K562 (cell line): ENCODE measurements at regions not wholly inside any gene's neighbourhood (a gene's known extent, or its start where the extent isn't known, plus 50 kb on each side); places are given as distances from the start of the nearest gene placed in this dataset.

Experiments
- ATAC-seq: fragments of 200-7000 bp; cut with Tn5 transposase; 3 replicates; pipeline ENCODE4 v1.9.1; 2020; ENCODE audit warnings: moderate library complexity
- BruUV-seq: library from RNA; stranded (reverse); fragments of 400-500 nt; replicated peaks from 2 replicates; lab custom pipeline; 2021; lab: Mats Ljungman, UMichigan
- CTCF ChIA-PET: fragments of 300-600 bp; formaldehyde crosslinking; extraction: SDS; loops from one replicate; lab custom pipeline; 2021; ENCODE audit warnings: low intra/inter-chr PET ratio; lab: Yijun Ruan, JAX
- POLR2A ChIA-PET: fragments of 300-600, 350-650 bp; sonication (Branson Sonifier 250); formaldehyde crosslinking; extraction: SDS; loops from one replicate; lab custom pipeline; 2021; ENCODE audit warnings: antibody characterized with exemption, inconsistent platforms; lab: Yijun Ruan, JAX
- DNase-seq, 4 experiments: peaks; one replicate each; pipeline versions ENCODE4 v3.0.0 to v3.0.0-alpha.2; 2011 to 2018; ENCODE audit warnings: low spot score in 3 of 4, mixed read lengths in 3 of 4; ENCODE audit errors: extremely low read depth in 1 of 4
- FAIRE-seq: peaks from 2 replicates; lab custom pipeline; 2011; peaks lifted over from hg19 to GRCh38; lab: Jason Lieb, UNC
- H2AFZ ChIP-seq: 2 replicates; pipeline ENCODE4 v1.6.0; 2011; ENCODE audit warnings: low read depth, low read length, control low read depth, inconsistent platforms
- H3K27ac ChIP-seq: fragments of 200-600 bp; 3 replicates; pipeline ENCODE4 v1.8.0; 2011; ENCODE audit warnings: low read depth, mild to moderate bottlenecking, control low read depth, inconsistent platforms, low read length, moderate library complexity, mixed read lengths; ENCODE audit errors: extremely low read depth
- H3K27me3 ChIP-seq, 2 experiments: fragments of 300-600 bp in 1 of 2; 2 replicates in 1 of 2; 3 replicates in 1 of 2; pipeline versions ENCODE4 v1.6.0 to v1.8.0; 2011; ENCODE audit warnings: inconsistent platforms in 2 of 2, low read length in 2 of 2, mild to moderate bottlenecking in 1 of 2, mixed read lengths in 1 of 2, moderate library complexity in 1 of 2; ENCODE audit not compliant: control insufficient read depth in 2 of 2, insufficient read depth in 2 of 2
- H3K36me3 ChIP-seq: fragments of 300-600 bp; 3 replicates; pipeline ENCODE4 v1.8.0; 2011; ENCODE audit warnings: mild to moderate bottlenecking, low read length, inconsistent platforms; ENCODE audit not compliant: control insufficient read depth, insufficient read depth
- H3K4me1 ChIP-seq, 2 experiments: fragments of 200-600 bp in 1 of 2; replicated peaks in 1 of 2; 2 replicates in 1 of 2; 3 replicates in 1 of 2; pipeline versions ENCODE4 v1.5.1 to v1.8.0; 2011; ENCODE audit warnings: inconsistent platforms in 2 of 2, low read length in 2 of 2, mild to moderate bottlenecking in 1 of 2, mixed read lengths in 1 of 2, moderate library complexity in 1 of 2; ENCODE audit not compliant: control insufficient read depth in 2 of 2, insufficient read depth in 2 of 2
- H3K4me2 ChIP-seq: 2 replicates; pipeline ENCODE4 v1.6.1; 2011; ENCODE audit warnings: low read length, control low read depth, inconsistent platforms, mixed read lengths; ENCODE audit not compliant: insufficient read depth
- H3K4me3 ChIP-seq: fragments of 200-600 bp; sonication (generic), shearing (Covaris generic); 2 replicates; pipeline ENCODE4 v1.5.1; 2016; ENCODE audit warnings: control low read depth, inconsistent platforms
- H3K79me2 ChIP-seq: fragments of 200-600 bp; 3 replicates; pipeline ENCODE4 v1.8.0; 2011; ENCODE audit warnings: low read length, inconsistent platforms; ENCODE audit not compliant: control insufficient read depth, insufficient read depth
- H3K9ac ChIP-seq, 2 experiments: 2 replicates each; pipeline versions ENCODE4 v1.6.0 to v1.6.1; 2011; ENCODE audit warnings: low read depth in 2 of 2, low read length in 2 of 2, control low read depth in 1 of 2, inconsistent platforms in 1 of 2, mild to moderate bottlenecking in 1 of 2, mixed read lengths in 1 of 2; ENCODE audit not compliant: insufficient read depth in 1 of 2
- H3K9me1 ChIP-seq: one replicate; pipeline ENCODE4 v1.6.0; 2011; ENCODE audit warnings: inconsistent platforms, mild to moderate bottlenecking, low read length, moderate library complexity; ENCODE audit not compliant: control insufficient read depth, insufficient read depth
- H3K9me3 ChIP-seq: replicated peaks from 2 replicates; pipeline ENCODE4 v1.5.1; 2011; ENCODE audit warnings: low read depth, low read length, inconsistent platforms; ENCODE audit not compliant: control insufficient read depth, insufficient read depth
- H4K20me1 ChIP-seq: replicated peaks from 2 replicates; pipeline ENCODE4 v1.6.1; 2011; ENCODE audit warnings: low read length, inconsistent platforms, mixed read lengths; ENCODE audit not compliant: control insufficient read depth, insufficient read depth
- BRCA1 ChIP-seq, 2 experiments: fragments of 450-650 bp in 1 of 2; sonication (generic) in 1 of 2; formaldehyde crosslinking in 1 of 2; IDR thresholded peaks; 2 replicates each; pipeline versions ENCODE4 v1.5.0 to v1.6.1; 2017 to 2020; ENCODE audit warnings: mild to moderate bottlenecking in 1 of 2, missing genetic modification reagents in 1 of 2
- CHD4 ChIP-seq: fragments of 200-600 bp; sonication (generic); IDR thresholded peaks from 3 replicates; pipeline ENCODE4 v1.6.1; 2012; ENCODE audit warnings: low read depth, mild to moderate bottlenecking, mixed read lengths, low read length, inconsistent platforms; ENCODE audit not compliant: insufficient read depth, insufficient replicate concordance, poor library complexity, severe bottlenecking
- ELF4 ChIP-seq: fragments of 450-650 bp; formaldehyde crosslinking; IDR thresholded peaks from 2 replicates; pipeline ENCODE4 v1.4.0; 2022; ENCODE audit warnings: missing genetic modification characterization
- FOXP1 ChIP-seq: sonication (generic); formaldehyde crosslinking; IDR thresholded peaks from 2 replicates; pipeline ENCODE4 v1.8.0; 2022; ENCODE audit warnings: mild to moderate bottlenecking, missing genetic modification reagents
- RAD21 ChIP-seq, 2 experiments: fragments of 250-450 bp in 1 of 2; fragments of 450-650 bp in 1 of 2; sonication (Bioruptor Pico) in 1 of 2; formaldehyde crosslinking in 1 of 2; IDR thresholded peaks in 1 of 2; conservative IDR thresholded peaks in 1 of 2; 2 replicates each; pipeline versions ENCODE4 v1.4.0 to v1.8.0; 2020 to 2022; ENCODE audit warnings: mild to moderate bottlenecking in 2 of 2, moderate library complexity in 1 of 2
- ZBED1 ChIP-seq: IDR thresholded peaks from 2 replicates; pipeline ENCODE4 v1.6.1; 2014
- ZNF217 ChIP-seq: sonication (generic); formaldehyde crosslinking; IDR thresholded peaks from 2 replicates; pipeline ENCODE4 v1.8.0; 2022; ENCODE audit warnings: mild to moderate bottlenecking, missing genetic modification reagents
- ZNF23 ChIP-seq: fragments of 250-450 bp; sonication (Bioruptor Pico); IDR thresholded peaks from 2 replicates; pipeline ENCODE4 v1.4.0; 2020; ENCODE audit warnings: mild to moderate bottlenecking
- ZNF707 ChIP-seq: fragments of 250-450 bp; sonication (Bioruptor Pico); conservative IDR thresholded peaks from 2 replicates; pipeline ENCODE4 v1.8.0; 2022; ENCODE audit warnings: inconsistent platforms, mild to moderate bottlenecking, moderate library complexity
- WGBS: fragments of 100-300 bp; shearing (Covaris generic); methylation state at CpG from one replicate; pipeline ENCODE4 v1.1.6; 2016; ENCODE audit warnings: low coverage, mixed read lengths; ENCODE audit not compliant: insufficient coverage; ENCODE audit errors: missing lambda C conversion rate; 5-methylcytosine and 5-hydroxymethylcytosine counted together
- in situ Hi-C: fragments of 300-500 bp; cut with MboI; formaldehyde crosslinking; loops from 4 replicates; pipeline ENCODE4 v1.15.0; 2018; ENCODE audit warnings: inconsistent platforms, mixed read lengths
- intact Hi-C: fragments of 100-400 bp; cut with micrococcal nuclease; formaldehyde crosslinking; loops from 2 replicates; pipeline ENCODE4 v1.14.2; 2022
- TF ChIP-seq, protein P1 (sequence below): fragments of 450-650 bp; IDR thresholded peaks from 2 replicates; pipeline ENCODE4 v1.6.1; 2018; ENCODE audit not compliant: partially characterized antibody
- TF ChIP-seq, protein P2 (sequence below), 2 experiments: fragments of 450-650 bp; conservative IDR thresholded peaks; 2 replicates each; pipeline ENCODE4 v1.6.1; 2017; ENCODE audit warnings: mild to moderate bottlenecking in 2 of 2, moderate library complexity in 2 of 2
- TF ChIP-seq, protein P3 (sequence below): fragments of 250-450 bp; sonication (Bioruptor Pico); IDR thresholded peaks from 2 replicates; pipeline ENCODE4 v1.8.0; 2022; ENCODE audit warnings: inconsistent platforms

DNA sequence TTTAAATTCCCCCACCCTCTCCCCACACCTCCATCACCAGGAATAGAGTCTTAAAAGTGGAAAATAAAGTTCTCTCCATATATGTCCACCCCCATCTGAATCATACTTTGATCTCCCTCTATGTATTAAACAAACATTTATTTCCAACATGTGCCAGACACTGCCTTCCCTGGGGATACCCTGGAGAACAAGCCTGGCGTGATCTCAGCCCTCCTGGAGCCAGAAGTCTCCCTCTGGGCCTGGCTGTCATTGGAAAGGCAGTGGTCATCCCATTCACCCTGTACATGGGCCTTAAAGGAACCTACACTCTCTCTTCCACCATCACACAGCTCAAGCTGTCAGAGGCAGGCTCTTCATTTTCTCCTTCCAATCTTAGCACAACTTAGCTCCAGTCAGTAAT is 143.6 kb downstream of the EMP1 start (continued):
- TF ChIP-seq, protein P1, sequence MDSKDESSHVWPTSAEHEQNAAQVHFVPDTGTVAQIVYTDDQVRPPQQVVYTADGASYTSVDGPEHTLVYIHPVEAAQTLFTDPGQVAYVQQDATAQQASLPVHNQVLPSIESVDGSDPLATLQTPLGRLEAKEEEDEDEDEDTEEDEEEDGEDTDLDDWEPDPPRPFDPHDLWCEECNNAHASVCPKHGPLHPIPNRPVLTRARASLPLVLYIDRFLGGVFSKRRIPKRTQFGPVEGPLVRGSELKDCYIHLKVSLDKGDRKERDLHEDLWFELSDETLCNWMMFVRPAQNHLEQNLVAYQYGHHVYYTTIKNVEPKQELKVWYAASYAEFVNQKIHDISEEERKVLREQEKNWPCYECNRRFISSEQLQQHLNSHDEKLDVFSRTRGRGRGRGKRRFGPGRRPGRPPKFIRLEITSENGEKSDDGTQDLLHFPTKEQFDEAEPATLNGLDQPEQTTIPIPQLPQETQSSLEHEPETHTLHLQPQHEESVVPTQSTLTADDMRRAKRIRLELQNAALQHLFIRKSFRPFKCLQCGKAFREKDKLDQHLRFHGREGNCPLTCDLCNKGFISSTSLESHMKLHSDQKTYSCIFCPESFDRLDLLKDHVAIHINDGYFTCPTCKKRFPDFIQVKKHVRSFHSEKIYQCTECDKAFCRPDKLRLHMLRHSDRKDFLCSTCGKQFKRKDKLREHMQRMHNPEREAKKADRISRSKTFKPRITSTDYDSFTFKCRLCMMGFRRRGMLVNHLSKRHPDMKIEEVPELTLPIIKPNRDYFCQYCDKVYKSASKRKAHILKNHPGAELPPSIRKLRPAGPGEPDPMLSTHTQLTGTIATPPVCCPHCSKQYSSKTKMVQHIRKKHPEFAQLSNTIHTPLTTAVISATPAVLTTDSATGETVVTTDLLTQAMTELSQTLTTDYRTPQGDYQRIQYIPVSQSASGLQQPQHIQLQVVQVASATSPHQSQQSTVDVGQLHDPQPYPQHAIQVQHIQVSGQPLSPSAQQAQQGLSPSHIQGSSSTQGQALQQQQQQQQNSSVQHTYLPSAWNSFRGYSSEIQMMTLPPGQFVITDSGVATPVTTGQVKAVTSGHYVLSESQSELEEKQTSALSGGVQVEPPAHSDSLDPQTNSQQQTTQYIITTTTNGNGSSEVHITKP = no peak
- TF ChIP-seq, all 486 proteins: peak for 0

DNA sequence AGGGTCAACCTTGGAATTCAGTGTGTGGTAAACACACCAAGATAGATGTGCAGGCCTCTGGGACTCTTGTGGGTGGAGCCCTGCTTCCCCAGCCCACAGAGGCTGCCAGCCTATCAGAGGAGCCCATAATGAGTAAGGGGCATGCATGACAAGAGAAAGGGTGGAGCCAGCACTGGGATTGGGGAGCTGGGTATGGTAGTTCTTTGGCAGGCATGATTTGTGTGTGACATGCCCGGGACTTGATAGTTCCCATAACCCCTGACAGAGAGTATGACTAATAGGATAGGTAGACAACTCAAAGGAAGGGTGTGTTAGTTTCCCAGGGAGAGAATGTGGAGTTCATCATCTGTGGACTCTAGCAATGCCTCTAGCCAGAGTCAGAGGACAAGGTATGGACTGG is 143.0 kb downstream of the EMP1 start:
- ATAC-seq (no peak), DNase-seq (peak in 1 of 4 experiments; percentile 6), FAIRE-seq (no peak)
- no peak overlapping the region for H2AFZ ChIP-seq
- H3K4me3 ChIP-seq = no peak overlapping the region
- H3K4me2 ChIP-seq = no peak overlapping the region
- no peaks in the 10 kb centered on the region for H3K36me3 ChIP-seq
- BruUV-seq = no TSS peak
- intact Hi-C loops (no loop called here), in situ Hi-C loops (no loop called here)
- POLR2A ChIA-PET = no interaction called here
- no peaks in the 10 kb centered on the region for H3K79me2 ChIP-seq
- H4K20me1 ChIP-seq = no peaks in the 10 kb centered on the region
- no peaks in the 10 kb centered on the region for H3K9me1 ChIP-seq
- no peaks in the 10 kb centered on the region for H3K4me1 ChIP-seq
- H3K27ac ChIP-seq = no peak overlapping the region
- no peaks in the 10 kb centered on the region for H3K27me3 ChIP-seq
- CTCF ChIA-PET = no interaction called here
- WGBS = no CpG with 5 or more reads among the region's 1 CpG
- no peaks in the 10 kb centered on the region for H3K9me3 ChIP-seq
- H3K9ac ChIP-seq = no peak overlapping the region
- no peak for TF ChIP-seq BRCA1 (IDR thresholded peaks at IDR 0.05)
- no peak for TF ChIP-seq BRCA1 (CRISPR knock-in tag; IDR thresholded peaks at IDR 0.05)
- TF ChIP-seq CHD4 = no peak
- no peak for TF ChIP-seq RAD21 (CRISPR knock-in tag; conservative IDR thresholded peaks at IDR 0.05 in 1 of 2, IDR thresholded peaks at IDR 0.05 in 1 of 2)
- TF ChIP-seq, protein P2, sequence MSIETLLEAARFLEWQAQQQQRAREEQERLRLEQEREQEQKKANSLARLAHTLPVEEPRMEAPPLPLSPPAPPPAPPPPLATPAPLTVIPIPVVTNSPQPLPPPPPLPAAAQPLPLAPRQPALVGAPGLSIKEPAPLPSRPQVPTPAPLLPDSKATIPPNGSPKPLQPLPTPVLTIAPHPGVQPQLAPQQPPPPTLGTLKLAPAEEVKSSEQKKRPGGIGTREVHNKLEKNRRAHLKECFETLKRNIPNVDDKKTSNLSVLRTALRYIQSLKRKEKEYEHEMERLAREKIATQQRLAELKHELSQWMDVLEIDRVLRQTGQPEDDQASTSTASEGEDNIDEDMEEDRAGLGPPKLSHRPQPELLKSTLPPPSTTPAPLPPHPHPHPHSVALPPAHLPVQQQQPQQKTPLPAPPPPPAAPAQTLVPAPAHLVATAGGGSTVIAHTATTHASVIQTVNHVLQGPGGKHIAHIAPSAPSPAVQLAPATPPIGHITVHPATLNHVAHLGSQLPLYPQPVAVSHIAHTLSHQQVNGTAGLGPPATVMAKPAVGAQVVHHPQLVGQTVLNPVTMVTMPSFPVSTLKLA (conservative IDR thresholded peaks at IDR 0.05) = no peak
- TF ChIP-seq, protein P3, sequence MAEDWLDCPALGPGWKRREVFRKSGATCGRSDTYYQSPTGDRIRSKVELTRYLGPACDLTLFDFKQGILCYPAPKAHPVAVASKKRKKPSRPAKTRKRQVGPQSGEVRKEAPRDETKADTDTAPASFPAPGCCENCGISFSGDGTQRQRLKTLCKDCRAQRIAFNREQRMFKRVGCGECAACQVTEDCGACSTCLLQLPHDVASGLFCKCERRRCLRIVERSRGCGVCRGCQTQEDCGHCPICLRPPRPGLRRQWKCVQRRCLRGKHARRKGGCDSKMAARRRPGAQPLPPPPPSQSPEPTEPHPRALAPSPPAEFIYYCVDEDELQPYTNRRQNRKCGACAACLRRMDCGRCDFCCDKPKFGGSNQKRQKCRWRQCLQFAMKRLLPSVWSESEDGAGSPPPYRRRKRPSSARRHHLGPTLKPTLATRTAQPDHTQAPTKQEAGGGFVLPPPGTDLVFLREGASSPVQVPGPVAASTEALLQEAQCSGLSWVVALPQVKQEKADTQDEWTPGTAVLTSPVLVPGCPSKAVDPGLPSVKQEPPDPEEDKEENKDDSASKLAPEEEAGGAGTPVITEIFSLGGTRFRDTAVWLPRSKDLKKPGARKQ (CRISPR knock-in tag) = no peak
- no peak for TF ChIP-seq ZBED1
- no peak for TF ChIP-seq ELF4 (CRISPR knock-in tag)
- TF ChIP-seq ZNF217 (CRISPR knock-in tag) = no peak
- no peak for TF ChIP-seq ZNF23
- no peak for TF ChIP-seq FOXP1 (CRISPR knock-in tag)
- TF ChIP-seq ZNF707 = no peak
